NCI-H2227 (cell line): ENCODE measurements at regions not wholly inside any gene's neighbourhood (a gene's known extent, or its start where the extent isn't known, plus 50 kb on each side); places are given as distances from the start of the nearest gene placed in this dataset.

ENCODE experiments used
- DNase-seq: peaks from one replicate; lab custom pipeline; 2025; ENCODE audit not compliant: unreplicated experiment; lab: John Stamatoyannopoulos, UW

DNA sequence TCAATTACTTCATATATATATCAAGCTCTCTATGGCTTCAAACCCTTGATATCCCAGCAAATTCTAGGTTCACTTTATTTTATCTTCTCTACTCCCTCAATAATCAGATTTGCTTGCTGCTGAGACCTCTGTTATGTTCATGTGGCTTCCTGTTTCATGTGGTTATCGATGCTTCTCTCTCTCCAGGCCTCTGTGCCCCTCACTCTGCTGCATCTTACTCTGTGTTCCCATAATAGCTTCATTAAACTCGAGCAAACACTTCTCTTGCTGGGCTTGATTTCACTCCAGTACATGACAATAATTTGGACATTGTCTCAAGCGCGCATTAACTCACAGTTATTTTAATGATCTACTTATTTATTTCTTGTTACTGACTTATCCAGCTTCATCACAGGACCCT is 798.8 kb downstream of the CDH9 start:
- DNase-seq, result no peak

DNA sequence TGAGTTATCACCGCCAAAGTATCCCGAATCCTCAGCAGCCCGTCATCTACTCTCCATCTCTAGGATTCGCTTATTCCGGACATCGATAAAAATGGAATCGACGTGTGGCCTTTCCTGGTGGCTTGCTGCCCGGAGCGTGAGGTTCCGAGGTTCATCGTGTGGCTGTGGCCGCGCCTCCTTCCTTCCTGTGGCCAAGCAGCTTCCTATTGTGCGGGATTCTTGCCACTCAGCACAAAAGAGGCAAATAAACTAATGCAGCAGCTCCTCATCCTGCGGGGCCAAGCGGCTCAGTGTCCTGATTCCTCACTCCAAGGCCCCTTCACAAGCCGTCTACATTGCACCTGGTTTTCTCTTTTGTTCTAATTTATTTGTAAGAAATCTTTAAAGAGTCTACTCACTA is 800.9 kb downstream of the CDH9 start:
- DNase-seq, result no peak

DNA sequence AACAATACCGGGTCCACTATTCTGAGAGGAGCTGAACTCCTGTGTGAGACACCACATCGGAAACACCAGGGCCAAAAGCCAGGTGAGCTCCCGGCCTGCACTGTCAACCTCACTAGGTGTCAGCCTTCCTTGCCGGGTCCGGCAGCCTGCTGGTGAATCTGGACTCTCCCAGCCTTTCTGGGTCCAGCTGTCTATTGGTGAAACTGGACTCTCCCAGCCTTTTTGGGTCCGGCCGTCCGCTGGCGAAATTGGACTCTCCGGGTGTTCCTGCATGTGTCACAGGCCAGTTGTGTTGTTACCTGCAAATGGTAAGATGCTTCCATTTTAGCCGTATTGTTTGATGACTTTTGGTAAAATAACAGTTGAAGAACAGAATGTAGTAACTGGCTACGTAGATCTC is 801.5 kb downstream of the CDH9 start:
- no peak for DNase-seq

DNA sequence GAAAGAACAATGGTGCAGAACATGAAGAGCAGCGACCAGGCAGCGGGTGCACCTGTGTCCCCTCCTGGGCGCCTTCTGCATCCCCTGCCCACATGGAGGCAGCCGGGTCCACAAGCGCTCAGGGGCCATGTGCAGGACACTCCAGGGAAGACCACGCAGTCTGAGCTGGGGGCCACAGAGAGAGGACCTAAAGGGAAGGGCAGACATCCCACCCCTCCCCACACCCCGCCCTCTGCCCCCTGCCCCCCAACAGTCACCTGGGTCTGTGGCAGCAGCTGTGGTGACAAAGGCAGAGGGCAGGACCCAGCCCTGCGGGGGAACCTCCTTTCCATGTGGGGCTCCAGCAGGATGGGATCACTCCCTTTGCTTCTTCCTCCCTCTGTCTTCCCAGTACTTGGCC is 805.7 kb downstream of the CDH9 start:
- no peak for DNase-seq

DNA sequence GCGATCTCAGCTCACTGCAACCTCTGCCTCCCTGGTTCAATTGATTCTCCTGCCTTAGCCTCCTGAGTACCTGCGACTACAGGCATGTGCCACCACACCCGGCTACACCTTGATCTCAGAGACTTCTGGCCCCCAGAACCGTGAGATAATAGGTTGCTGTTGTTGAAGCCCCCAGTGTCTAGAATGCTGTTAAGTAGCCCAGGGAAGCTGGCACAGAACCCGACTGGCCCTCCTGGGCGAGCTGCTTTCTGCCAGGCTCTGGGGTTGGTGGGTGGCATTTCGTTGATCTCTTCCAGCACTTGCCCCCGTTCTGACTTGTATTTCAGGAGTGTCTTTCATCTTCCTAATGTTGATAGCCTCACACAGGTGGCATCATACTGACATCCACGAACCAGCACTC is 807.1 kb downstream of the CDH9 start:
- no peak for DNase-seq

DNA sequence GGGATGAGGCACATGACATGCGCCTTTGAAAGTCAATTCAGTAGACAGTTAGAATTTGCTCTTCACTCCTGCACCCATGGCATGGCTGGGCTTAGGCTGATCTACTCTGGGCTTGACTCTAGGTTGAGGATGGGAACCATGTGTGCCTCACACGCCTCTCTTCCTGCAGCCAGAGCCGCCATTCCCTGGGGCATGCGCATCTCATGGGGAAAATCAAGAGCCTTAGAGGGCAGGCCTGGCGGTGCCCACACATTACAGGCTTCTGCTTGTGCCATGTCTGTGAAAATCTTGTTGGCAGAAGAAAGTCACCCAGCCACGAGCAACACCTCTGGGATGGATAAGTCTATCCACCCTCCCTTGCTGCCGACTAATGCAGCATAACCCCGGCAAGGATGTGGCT is 808.5 kb downstream of the CDH9 start:
- DNase-seq, result no peak

DNA sequence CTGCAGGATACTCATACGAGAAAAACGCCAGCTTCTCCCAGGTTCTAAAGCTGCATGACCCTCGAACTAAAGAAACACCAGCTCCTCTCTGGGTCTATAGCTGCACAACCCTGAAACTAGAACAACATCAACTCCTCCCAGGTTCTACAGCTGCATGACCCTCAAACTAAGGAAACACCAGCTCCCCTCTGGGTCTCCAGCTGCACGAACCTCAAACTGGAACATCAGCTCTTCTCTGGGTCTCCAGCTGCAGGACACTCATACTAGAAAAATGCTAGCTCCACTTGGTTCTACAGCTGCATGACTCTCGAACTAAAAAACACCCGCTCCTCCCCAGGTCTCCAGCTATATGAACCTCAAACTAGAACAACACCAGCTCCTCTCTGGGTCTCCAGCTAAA is 811.1 kb downstream of the CDH9 start:
- DNase-seq, result no peak

DNA sequence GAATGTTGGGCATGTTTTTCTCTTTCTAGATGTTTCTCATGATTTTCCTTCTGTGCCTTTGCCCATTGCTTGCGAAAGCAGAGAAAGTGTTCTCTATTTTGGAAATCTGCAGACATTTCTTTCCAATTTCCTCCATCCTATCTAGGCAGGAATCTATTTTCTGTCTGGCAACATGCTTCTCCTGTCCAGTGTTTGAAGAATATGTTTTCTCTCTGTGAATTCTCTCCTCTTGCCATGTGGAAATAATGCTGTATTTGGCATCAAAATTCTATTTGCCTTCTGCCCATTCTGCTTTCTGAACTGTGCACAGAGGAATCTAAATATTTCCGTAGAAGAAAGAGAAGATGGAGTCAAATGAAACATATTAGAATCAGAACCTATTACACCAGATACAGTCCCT is 833.3 kb downstream of the CDH9 start:
- no peak for DNase-seq

DNA sequence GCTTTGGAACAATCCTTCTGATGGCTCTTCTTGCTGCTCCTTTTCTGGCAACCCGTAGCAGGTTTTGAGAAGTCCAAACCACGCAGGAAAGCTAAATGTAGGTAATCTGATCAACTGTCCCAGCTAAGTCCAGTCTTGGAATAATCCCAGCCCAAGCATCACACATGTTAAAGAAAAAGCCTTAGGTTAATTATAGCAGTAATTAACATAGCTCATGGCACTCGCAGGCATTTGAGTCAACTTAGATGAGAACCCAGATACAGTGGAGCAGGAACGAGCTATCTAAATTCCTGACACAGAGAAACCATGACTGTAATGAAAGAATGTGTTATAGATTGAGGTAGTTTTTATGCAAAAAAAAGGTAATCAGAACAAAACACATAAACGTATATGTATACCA is 844.8 kb downstream of the CDH9 start:
- DNase-seq, result no peak

DNA sequence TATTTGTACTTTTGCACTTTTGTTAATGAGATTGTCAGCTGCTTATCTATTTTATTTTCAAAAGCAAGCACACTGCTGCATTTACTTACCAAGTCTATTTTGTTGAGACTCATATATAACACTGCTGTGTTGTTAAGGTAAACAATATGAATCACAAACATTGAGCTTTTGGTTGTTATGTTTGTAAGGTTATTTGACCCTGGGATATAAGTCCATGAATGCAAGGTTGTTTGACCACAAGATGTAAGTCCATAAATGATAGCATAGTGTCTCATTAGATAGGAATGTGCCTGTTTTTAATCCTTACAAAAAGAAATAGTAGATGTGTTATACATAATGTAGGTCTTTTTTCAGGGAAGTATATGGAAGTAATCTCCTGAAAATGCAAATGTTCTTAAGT is 845.9 kb downstream of the CDH9 start:
- DNase-seq, result no peak

DNA sequence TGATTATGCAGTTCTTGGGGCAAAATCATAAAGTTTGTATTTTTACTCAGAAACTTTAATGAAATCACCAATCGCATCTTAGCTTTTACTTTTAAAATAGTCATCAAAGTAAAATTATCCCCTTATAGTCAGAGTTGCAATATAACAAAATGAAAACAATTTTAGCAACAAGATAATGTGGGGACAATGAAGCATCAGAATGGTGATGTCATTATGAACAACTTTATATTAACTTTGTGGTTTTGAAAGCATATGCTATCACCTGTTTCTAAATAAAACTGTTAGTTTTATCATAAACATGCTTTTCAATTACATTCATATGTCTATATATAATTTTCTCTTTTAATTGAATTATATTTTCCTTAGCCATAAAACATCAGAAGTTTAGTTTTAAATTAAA is 856.8 kb downstream of the CDH9 start:
- no peak for DNase-seq

DNA sequence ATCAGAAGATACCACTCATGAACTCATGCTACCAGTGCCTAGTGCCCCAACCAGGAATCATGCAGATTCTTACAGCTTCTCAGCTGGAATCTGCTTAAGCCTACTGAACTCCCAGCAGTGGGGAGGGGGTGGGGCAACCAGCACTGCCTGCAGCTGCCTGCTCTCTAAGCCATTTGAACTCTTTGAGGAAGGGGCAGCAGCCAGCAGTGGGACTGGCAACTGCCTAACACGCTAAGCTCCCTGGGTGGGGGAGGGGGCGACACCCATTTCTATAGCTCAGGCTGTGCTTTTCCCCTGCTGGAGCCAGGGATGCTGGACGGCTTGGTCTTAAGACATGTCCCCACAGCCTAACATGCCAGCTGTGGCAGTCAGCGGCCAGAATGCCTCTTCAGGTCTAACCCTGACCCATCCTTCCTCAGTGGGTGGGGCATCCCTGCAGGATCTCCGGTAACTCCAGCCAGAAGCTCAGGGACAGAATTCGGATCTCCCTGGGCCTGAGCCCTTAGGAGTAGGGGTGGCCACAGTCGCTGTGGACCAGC is 889.7 kb downstream of the CDH9 start:
- DNase-seq, result no peak

DNA sequence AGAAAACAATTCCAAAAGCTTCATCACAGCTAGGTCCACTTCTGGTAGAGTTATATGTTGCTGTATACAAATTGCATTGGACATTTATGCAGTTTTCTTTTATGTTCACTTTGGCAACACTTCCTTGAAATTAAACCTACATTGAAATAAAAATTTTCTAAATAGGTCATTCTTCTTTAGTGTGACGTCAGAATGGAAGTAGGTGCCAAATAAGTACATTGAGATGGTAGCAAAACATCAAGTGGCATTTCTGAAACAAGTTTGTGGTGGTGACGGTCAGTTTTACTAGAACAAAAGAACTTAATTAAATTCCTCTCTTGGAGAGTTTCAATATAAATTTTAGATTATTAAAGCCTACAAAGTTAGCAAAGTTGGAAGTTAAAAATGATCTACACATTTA is 895.1 kb downstream of the CDH9 start:
- DNase-seq, result no peak

DNA sequence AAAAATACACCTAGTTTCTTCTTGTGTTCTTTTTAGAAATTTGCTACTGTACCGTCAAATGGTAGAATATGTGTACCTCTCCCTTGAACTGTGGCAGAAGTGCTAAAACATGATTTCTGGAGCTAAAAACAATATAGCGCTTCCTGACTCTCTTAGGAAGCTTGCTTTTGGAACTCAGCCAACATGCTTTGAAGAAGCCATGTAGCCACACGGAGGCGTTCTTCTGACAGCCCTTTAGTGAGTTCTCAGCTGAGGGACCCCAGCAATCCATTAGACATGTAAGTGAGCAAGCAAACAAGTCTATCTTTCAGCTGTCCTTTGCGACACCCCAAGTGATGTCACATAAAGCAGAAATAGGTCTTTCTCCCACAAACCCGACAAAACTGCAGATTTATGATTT is 917.0 kb downstream of the CDH9 start:
- no peak for DNase-seq

DNA sequence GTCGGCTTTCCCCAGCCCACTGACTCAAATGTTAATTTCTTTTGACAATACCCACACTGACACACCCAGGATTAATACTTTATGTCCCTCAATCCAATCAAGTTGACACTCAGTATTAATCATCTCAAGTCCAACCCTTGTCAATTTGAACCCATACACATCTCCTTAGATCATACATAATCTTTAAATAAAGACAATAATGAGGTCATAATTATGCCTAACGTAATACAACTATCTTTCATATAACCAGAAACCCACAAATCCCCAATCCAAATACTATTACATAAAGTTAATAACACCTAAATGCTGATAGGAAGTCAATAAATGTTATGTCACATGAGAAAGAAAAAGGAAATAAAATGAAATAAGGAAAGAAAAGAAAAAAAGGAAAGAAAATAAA is 934.2 kb downstream of the CDH9 start:
- DNase-seq, result no peak

DNA sequence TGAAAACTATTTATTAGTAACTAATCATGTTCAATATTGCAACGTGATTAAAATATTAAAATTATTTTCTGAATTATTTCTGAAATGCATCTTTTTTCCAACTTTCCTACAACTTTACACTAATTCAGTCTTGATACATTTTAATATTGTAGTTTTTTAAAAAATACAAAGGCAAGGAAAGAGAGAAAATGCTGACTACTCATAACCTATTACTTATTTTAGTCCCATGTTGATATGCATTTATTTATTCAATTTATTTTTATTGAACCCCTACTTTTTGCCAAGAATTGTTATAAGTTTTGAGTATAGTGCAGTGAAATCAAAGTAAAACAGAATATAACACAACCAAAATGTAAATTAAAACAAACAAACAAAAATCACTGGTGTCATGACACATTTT is 978.2 kb downstream of the CDH9 start:
- no peak for DNase-seq

DNA sequence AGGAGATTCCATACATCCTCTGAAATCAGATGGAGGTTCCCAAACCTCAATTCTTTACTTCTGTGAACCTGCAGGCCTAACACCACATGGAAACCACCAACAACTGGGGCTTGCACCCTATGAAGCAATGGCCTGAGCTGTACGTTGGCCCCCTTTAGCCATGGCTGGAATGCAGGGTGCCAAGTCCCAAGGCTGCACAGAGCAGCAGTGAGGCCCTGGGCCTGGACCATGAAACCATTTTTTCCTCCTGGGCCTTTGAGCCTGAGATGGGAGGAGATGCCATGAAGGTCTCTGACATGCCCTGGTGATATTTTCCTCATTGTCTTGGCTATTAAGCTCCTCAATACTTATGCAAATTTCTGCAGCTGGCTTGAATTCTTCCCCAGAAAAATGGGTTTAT is 983.8 kb downstream of the CDH9 start:
- DNase-seq, result no peak

DNA sequence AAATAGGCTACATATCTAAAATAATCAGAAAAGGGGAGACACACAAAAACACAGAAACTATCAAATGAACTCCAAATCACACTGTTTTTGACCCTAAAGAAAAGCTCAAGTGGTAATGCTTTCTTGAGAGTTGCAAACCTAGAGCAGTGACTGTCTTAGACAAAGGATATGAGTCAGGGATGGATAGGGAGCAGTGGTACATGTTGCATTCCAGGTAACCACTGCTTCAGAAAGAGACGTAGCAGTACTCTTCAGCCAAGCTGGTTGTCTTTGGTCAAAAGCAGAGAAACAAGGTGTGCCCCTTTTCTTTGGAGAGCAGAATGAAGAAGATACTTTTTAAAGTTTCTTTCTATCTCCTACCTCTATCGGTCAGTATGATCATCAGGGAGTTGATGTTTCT is 1003.6 kb downstream of the CDH9 start:
- no peak for DNase-seq

DNA sequence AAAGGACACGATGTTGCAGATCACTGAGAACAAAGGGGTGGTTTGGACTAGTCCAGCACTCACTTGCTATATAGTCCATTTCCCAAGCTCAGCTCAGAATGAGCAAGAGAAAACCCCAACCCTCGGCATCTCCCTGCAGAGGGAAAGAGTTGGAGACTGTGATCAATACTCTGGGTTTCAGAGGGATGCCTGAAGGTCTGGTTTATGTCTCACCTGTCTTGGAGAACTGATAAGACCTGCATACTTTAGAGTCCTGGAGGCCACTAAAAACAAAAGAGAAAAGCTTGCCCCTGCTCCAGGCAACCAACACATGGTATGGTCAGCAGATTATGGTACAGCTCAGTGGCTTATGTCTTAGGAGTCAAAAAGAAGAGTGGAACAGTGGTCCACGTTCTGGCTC is 1006.9 kb downstream of the CDH9 start:
- DNase-seq, result no peak

DNA sequence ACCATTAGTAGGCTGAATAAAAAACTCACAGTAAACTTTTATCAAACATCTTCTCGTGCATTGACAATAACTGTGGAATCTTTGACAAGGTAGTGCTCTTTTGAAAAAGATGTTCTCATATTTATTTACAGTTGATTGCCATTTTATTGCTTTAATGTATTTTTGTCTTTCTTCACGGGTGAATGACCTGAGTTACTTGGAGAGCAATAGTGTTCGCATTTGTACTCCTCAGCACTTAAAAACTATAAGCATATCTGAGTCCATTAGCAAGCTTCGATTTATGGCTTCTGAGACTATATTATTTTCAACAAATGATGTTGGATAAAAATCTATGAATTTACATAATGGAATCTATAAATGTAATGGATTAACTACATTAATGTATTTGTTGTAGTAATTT is 1012.3 kb downstream of the CDH9 start:
- no peak for DNase-seq

DNA sequence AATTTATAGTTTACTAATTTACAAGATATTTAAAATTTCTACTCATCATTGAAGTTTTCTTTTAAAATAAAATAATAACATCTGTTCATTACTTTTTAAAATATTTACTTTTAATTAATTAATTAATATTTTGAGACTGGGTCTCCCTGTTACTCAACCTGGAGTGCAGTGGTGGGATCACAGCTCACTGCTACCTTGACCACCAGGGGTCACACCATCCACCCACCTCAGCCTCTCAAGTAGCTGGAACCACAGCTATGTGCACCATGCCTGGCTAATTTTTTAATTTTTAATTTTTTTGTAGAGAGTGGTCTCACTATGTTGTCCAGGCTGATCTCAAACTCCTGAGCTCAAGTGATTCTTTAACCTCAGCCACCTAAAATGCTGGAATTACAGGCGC is 1013.6 kb downstream of the CDH9 start:
- DNase-seq, result no peak

DNA sequence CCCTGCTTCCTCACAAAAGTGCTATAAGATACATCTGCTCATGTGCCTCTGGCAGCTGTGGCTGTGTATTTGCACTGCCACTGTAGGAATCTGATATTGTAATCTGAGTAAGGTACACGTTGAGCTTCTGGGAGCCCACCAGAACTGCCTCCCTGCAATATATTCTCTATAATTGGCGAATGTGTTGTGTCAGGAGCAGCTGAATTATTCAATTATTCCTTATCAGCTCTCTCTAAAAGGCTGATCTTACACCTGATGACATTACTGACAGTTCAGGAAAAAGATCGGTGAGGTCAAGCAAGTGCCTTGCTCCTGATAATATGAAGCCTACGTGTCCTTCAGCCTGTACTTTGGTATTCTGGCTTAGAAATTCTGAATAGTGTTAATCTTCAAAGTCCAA is 1015.0 kb downstream of the CDH9 start:
- DNase-seq, result no peak

DNA sequence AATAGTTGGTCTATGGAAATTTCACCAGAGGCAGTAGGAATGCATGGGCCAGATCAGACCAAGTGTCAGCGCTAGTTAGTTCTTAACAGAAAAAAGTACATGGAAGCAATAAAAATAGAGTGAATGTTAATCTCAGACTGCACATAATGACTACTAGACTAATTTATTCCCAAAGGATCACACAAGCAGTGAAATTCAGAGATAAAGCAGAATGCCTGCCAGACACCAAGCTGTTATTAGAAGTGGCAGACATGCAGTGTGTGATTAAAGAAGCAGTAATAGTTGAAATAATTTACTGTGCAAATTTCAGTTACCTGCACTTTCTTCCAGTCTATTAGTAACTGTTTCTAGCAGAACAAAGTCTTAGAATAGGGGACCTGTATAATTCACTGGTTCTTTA is 1024.2 kb downstream of the CDH9 start:
- no peak for DNase-seq

DNA sequence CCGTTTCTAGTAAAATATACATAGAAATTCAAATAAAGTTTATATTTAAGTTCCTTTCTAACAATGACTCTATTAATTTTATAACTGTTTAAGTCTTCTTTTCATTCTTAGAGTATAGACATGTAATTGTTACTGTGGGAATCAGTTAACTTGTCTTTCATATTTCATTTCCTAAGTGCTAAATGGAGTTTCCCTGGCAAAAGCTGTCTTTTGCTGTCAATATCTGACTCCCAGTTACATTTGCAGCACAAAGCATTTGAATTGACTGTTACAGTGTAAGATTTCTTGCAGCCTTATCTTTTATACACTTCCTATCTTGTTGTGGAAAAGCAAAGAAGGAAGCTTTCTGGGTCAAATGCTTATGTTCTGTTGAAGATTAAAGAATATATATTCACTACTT is 1026.3 kb downstream of the CDH9 start:
- no peak for DNase-seq
